Daoy (cell line): ENCODE measurements at regions not wholly inside any gene's neighbourhood (a gene's known extent, or its start where the extent isn't known, plus 50 kb on each side); places are given as distances from the start of the nearest gene placed in this dataset.
"Not testable (repeated sequence)": the region's sequence is repeated elsewhere in the genome, so short reads cannot be mapped to it uniquely, and the experiment has no call there.

Source experiments
- DNase-seq: peaks from one replicate; pipeline ENCODE4 v3.0.0-alpha.2; 2015; ENCODE audit warnings: low read depth

DNA sequence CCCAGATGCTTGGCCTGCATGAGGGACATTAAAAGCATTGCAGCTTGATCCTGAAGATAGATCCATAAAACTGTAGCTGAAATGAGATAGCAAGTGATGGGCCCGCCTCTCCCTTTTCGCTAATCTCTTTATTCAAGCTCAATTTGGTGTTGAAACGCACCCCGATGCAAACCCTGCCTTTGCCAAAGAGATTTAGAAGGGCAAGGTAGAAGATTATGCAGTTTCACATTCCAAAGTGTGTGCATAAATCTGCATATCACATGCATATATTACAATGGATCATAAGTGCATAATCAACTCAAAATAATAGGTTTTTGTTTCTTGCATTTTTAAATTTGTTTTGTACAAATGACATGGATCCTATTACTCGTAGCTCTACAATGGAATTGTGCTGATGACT is 80.1 kb upstream of the SHANK2 start:
- DNase-seq = no peak

DNA sequence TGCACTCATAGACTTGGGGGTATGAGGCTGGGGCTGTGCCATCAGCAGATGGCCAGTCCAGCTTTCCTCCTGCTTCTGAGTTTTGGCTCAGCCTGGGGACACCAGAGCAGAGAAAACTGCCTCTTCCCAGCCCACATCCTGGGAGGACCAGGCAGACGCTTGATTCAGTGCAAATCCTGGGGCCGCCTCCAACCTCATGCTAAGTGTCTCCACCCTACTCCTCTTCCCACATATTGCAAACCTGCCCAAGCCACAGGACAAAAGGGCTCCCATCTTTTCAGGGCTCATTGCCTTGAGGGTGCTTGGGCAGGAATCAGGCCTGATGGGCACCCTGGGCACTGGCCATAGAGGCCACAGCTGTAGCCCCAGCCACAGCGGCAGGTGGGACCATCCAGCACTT is 79.7 kb upstream of the SHANK2 start:
- no peak for DNase-seq

DNA sequence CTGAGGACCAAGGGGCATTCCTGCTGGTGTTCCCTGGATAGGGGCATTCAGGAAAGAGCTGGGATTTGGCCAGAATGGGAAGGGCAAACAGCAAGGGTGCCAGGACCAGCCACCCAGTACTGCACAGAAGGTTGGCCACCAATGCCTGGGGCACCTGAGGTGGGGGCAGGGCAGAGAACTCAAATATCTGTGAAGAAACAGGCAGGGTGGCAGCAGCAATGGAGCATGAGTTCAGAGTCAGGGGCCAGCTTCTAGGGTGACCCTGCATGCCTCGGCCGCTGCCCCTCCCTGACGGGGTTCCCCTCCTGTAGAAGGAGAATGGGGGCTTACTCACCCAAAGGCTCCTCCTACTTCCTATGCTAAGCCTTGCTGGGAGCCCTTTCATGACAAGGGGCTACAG is 79.3 kb upstream of the SHANK2 start:
- DNase-seq = no peak

DNA sequence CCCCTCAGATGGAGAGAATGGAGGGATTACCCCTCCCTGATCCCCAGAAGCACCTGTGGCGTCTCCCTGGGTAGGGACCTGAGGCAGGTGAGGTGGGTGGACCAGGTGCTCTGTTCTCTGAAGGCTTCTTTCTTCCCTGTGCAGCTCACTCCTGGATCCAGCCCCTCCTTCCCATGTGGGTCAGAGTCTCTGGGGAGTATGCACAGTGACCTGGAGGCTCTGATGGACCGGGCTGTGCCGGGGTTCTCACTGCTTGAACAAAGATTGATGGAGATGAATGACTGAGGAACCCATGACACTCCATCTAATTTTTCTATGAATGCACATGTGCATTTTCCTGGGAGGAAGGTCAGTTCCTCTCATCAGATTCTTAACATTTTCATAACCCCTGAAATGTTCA is 78.6 kb upstream of the SHANK2 start:
- DNase-seq = no peak

DNA sequence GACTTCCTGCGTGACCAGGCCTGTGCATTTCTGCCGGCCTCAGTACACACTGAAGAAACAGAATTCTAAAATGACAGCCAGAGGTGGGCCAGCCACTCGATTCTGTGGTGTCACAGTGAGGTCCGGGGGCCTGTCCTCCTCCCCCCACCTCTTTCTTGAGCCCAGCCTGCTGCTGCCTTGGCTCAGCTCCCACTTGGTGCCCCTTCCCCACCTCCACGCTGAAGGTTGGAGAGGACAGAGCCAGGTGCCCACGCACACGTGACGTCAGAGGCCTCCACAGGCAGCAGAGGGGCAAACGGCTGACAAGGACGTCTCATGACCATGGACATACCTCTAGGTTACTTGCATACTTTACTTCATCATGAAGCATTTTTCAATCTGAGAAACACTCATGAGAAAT is 78.0 kb upstream of the SHANK2 start:
- DNase-seq = no peak

DNA sequence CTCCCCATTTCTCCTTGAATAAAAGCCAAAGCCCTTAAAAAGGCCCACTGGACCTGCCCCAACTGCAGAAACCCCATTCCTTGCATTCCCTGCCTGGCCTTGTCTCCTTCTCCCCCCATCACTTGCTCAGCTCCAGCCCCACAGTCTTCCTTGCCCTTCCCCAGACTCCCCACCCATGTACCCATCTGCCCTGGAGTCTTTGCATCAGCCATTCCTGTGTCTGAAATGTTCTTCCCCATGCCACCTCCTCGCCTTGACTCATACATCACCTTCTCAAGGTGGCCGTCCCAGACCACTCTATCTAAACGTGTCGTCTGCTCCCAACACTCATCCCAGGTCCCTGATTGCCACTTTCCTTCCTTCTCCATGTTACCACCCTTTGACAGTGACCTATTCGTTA is 77.4 kb upstream of the SHANK2 start:
- no peak for DNase-seq

DNA sequence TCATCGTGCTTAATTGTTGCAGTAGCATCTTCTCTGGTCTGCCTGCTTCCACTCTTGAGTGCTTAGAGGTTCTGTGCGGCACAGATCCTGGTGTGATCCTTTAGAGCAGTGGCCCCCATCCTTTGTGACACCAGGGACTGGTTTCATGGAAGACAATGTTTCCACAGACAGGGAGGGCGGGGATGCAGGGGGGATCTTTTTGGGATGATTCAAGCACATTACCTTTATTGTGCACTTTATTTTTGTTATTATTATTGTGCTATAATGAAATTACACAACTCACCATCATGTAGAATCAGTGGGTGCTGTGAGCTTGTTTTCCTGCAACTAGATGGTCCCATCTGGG is 76.8 kb upstream of the SHANK2 start:
- no peak for DNase-seq

DNA sequence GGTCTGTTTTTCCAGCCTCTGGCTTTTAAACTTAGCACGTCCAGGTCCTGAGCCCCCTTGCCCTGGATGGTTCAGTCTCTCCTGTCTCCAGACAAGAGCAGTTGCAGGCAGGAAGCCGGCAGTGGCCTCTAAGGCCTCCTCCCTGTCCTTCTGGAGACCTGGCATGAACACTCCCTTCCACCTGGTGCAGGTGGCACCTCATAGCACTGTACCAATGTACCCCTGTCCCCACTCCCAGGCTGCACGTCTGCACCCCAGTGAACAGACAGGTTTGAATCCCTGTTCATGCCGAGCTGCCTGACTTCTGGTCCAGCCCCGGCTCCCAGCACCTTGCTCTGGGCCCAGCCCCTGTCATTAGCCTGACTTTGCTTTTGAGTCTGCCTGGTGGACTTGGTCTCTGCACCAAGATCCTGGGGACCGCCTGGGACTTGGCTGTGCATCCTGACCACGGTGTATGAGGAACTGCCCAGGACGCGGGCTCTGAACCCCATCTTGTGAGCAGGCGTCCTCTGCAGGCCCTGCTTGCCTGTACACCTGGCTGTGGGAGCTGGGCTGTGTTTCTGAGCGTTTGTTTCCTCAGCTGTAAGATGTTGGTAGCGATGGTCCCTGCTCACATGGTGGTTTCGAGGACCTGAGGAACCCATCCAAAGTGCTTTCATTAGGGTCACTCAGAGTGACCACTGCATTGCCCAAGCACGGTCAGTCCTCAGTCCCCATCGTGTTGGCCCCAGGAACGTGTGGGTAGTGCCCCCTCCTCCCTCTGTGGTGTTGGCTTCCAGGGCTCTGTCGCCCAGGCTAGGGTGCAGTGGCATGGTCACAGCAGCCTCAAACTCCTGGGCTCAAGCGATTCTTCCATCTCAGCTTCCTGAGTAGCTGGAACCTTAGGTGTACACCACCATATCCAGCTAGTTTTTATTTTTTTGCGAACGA is 75.0 kb upstream of the SHANK2 start:
- DNase-seq = no peak

DNA sequence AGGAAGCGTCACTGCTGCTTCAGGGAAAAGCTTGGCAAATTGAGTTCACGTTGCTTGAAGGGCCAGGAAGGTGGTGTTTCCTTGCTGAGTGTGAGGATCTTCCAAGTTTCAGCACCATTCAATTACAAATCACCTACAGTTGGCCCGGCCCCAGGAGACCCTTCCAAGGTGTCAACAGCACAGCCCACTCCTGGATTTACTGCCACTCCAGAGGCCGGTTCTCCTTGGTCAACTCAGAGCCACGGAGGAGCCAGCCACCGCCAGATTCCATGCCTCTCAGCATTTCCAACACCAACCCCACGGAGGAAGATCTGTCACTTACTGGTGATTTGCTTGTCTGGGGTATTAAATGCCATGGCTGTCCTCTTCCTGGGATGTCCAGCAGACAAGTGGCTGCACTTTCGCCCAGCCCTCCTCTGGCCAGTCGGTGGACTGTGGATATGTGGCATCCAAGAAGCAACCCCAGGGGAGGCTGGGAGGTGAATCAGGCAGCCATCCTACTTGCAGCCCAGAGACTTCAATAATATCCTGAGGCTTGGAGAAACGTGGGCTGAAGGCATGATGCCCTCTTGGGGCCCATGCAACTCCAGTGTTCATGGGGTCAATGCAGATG is 74.1 kb upstream of the SHANK2 start:
- DNase-seq = no peak

DNA sequence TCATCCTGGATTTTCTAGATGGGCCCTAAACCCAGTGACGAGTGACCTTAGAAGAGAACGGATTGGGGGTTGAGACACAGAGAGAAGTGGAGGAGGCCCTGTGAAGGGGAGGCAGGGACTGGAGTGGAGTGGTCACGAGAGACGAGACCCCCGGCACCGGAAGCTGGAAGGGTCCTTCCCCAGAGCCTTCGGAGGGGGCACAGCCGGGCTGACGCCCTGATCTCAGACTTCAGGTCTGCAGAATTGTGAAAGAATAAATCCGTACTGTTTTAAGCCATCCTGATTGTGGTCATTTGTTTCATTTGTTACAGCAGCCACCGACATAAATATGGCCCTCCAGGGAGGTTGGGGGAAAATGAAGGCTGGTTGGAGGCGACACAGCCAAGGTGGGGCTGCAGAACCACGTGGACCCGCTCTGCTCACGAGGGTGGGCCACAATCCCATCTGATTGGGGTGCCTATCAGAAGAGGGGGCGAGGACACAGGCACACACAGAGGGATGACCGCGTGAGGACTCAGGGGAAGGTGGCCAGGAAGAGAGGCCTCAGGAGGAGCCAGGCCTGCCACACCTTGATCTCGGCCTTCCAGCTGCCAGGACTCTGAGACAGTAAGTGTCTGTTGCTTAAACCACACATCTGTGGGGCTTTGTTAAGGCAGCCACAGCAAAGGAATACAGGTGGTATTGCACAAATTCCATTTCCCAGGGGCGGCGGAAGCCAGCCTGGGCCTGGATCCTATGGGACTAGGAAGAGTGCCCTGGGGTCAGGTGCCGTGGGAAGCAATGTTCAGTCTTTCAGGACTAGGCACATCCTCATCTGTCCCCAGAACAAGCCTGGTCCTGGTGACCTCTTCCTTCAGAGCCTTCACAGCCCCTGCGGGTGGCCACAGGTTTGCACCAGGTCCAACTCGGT is 73.3 kb upstream of the SHANK2 start:
- no peak for DNase-seq

DNA sequence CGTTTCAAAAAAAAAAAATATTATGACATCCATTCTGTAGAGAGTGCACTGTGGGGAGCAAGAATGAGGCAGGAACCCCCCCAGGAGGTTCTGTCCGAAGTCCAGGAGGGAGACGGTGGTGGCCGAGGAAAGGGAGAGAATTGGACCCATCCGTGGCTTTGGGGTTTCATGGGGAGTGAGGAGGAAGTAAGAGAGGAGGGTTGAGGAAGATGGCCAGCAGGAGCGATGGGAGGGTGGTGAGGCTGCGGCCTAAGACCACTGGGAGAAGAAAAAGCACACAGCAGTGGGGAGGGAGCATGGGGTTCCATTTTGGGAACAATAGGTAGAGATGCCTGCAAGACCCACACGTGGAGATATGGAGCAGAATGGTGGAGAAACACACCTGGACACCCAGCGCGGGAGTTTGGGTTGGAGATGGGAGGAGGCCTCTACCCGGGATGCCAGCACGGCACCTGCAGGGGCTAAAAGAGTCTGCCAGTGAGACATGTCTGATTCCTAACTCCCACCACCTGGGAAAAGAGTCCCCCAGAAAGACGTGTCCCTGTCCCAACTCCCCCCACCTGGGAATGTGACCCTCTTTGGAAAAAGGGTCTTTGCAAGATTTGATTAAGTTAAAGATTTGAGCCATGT is 72.5 kb upstream of the SHANK2 start:
- DNase-seq = no peak

DNA sequence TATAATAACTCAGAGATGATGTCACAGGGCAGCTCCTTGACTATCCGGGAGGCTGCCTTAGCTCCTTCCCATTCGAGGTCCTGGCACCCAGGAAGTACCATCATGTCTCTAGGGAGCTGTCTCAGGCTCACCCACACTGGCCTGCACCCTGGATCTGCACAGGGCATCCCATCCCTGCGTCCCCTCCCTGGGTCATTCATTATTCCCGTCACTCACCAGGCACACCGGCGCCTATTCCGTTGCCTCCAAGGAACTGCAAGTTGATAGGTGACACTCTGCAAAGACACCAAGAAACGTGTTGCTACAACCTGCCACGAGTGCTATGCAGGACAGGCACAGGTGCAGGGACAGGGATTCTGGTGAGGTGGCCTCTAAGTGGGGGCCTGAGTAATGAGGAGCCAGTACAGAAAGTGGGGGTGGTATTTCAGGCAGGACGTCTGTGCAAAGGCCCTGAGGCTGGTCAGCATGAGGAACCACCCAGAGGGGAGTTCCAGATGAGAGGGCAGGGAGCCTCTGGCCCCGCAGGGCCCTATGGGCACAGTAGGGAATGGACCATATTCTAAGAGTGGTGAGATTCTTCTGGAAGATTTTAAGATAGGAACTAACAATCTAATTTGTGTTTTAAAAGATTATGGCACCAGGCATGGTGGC is 71.6 kb upstream of the SHANK2 start:
- DNase-seq = no peak

DNA sequence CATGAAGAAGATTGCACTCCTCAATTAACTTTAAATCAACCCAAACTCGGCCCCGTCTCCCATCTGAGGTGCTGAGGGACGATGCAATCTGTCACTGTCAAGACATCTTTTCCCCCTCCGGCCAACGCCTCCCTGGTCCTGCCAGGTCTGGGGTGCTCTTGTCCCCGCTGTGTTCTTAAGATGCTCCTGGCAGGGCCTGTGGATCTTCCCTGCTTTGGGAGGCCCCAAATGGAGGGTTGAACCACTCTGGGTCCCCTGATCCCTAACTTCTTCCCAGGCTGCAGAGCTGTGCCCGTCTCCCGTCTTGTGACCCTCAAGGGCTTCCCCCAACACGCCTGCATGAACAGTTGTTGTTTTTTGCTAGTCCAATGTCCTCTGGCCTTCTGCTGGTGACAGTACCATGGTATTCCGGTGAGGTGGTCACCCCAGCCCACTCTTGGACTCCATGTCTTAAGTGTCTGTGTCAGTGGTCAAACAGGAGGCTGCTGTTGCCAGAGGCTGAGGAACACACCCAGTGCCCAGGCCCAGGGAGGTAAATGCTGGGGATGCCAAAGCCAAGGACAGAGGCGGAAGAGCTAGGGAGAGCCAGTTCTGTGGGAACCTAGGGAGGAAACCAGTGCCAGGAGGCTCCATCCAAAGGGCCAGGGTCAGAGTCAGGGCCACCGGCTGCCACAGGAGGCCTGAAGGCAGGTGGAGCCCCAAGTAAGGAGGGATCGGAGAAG is 70.6 kb upstream of the SHANK2 start:
- no peak for DNase-seq

DNA sequence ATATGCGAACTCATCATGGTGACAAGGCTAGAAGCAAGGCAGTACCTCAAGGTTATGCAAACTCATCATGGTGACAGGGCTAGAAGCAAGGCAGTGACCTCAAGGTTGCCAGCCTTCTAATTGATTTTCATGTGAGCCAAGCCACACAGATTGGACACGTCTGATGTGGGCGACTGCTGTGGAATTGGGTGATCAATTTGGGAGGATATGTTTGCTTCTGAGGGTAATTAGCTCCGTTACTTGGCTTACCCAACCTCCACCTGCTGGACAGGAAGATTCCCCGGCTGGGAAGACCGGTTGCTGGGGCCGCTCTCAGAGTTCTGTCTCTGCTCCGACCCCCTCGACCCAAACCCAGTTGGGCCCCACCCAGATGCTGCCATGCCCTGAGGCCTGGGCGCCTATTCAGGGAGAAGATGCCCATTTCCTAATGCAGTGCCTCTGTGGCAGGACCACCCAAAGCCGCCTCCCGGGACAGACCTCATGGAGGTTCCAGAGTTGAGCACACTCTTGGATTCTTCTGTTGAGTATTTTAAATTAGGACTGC is 69.9 kb upstream of the SHANK2 start:
- no peak for DNase-seq

DNA sequence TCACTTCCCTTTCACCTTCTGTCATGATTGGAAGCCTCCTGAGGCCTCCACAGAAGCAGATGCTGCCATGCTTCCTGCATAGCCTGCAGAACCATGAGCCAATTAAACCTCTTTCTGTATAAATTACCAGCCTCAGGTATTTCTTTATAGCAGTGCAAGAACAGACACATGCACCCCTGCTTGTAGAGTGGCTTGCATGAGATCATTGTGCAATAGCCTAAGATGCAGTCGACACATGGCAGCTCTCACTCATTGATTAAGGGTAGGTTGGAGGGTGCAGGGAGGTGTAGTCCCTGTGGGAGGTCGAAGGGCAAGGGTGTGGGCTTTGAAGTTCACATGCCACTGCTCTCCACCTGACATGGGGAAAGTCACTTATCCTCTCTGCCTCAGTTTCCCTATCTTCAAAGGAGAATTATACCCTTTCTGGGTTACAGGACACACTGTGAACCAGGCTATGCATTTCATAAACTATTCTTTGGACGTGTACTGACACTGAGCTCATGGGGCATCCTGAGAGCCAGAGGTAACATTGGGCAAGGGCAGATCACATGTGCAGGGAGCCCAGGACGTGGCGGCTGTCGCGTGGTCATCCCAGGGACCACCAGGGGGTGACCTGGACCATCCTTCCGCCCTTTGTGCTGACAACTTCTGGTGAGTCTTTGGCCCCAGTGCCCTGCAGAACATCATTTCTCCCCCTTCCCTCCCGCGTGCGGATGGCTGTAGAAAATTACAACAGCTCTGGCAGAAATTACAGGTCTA is 69.2 kb upstream of the SHANK2 start:
- DNase-seq = no peak

DNA sequence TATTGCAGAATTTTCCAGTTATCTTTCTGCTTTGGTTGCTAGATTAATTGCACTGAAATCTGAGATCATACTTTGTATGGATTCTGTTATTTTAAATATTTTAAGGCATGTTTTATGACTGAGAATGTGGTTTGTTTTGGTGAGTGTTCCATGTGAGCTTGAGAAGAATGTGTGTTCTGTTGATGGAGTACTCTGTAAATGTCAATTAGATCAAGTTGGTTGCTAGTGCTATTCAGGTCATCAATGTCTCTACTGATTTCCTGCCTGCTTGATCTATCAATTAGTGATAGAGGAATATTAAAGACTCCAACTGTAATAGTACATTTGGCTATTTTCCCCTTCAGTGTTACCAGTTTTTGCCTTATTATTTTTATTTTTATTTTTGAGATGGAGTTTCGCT is 64.3 kb upstream of the SHANK2 start:
- no peak for DNase-seq

DNA sequence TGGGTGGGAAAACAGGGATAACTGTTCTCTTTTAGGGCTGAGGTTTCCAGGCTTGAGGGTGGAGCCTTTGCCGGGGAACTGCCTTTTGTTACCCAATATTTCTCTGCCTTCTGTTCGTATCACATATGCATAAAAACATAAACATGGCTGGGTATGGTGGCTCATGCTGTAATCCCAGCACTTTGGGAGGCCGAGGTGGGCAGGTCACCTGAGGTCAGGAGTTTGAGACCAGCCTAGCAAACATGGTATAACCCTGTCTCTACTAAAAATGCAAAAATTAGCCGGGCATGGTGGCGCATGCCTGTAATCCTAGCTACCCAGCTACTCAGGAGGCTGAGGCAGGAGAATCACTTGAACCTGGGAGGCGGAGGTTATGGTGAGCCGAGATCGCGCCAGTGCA is 60.2 kb upstream of the SHANK2 start:
- not testable (repeated sequence) for DNase-seq

DNA sequence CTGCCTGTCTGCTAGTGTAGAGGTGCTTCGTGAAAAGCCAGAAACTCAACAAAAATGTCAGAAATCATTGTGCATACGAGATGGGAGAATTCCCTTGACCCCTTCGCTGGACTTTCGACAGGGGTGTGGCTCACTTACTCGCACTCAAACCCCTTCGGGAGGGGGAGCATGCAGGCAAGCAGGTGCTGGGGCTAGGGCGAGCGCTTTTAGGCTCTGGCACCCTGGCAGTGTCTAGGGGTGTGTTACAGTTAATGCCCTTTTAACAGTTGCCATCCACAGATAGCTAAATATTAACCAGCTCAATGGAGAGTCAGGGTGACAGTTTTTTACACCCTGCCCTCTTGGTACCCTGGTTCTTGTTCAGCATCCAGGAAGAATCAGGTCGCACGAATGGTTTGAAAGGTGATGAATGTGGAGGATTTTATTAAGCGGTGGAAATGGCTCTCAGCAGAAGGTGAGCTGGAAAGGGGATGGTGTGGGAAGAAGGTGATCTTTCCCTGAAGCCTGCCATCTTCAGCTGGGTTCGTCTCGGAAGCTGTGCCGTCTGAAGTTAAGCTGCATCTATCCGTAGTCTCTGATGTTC is 59.6 kb upstream of the SHANK2 start:
- DNase-seq = no peak

DNA sequence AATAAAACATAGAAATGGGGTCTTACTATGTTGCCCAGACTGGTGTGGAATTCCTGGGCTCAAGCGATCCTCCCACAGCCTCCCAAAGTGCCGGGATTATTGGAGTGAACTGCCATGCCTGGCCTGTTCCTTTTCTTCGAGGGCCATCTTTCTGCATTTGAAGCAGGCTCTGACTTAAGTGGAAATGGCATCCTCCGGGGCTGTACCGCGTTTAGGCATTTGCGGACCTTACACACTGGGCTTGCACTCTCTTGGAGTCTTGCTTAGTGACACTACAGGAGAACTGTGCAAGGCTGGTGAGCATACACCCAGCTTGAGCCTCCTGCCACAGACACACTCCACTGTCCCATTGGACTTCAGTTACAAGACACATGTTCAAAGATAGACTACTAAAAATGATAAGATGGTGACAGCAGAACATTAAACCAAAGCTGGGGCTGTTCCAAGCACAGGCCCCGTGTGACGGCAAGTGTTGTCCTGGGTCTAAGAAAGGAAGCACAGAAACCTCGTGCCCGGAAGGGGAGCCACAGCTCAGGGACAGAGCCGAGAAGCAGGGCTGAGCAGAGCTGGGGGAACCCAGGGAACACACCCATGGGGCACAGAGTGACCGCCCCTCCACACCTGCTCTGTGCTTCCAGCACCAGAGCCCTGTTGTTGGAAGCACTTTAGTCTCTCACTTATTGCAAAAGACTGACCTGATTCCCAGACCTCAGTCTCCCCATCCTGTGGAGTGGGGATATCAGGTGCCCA is 59.0 kb upstream of the SHANK2 start:
- DNase-seq = no peak
